Mesenchymal stem cell (in vitro differentiated cells and primary cell): ENCODE measurements at regions not wholly inside any gene's neighbourhood (a gene's known extent, or its start where the extent isn't known, plus 50 kb on each side); places are given as distances from the start of the nearest gene placed in this dataset.

Experiments
- DNase-seq: peaks from one replicate; pipeline ENCODE4 v3.0.0-alpha.2; 2013
- H2AFZ ChIP-seq: one replicate; pipeline ENCODE4 v1.6.1; 2013; ENCODE audit warnings: low read depth, mild to moderate bottlenecking, control low read depth, inconsistent platforms, low read length, moderate library complexity
- H2AK5ac ChIP-seq: 2 replicates; pipeline ENCODE4 v1.6.1; 2013; ENCODE audit warnings: low read length, moderate library complexity, mild to moderate bottlenecking, inconsistent platforms; ENCODE audit not compliant: severe bottlenecking
- H2BK120ac ChIP-seq: one replicate; pipeline ENCODE4 v1.6.1; 2013; ENCODE audit warnings: low read depth, mild to moderate bottlenecking, inconsistent platforms, low read length, moderate library complexity
- H2BK12ac ChIP-seq, 2 experiments: one replicate each; pipeline ENCODE4 v1.6.1; 2013; ENCODE audit warnings: inconsistent platforms in 2 of 2, low read length in 2 of 2, mild to moderate bottlenecking in 2 of 2, moderate library complexity in 2 of 2, control low read depth in 1 of 2
- H2BK15ac ChIP-seq: one replicate; pipeline ENCODE4 v1.6.1; 2013; ENCODE audit warnings: mild to moderate bottlenecking, low read depth, inconsistent platforms; ENCODE audit not compliant: poor library complexity, severe bottlenecking
- H2BK5ac ChIP-seq: 2 replicates; pipeline ENCODE4 v1.6.1; 2013; ENCODE audit warnings: low read depth, mild to moderate bottlenecking, low read length, control low read depth, inconsistent platforms; ENCODE audit not compliant: poor library complexity, severe bottlenecking
- H3K14ac ChIP-seq, 2 experiments: one replicate each; pipeline ENCODE4 v1.6.1; 2013; ENCODE audit warnings: inconsistent platforms in 2 of 2, low read length in 2 of 2, control low read depth in 1 of 2, mild to moderate bottlenecking in 1 of 2, moderate library complexity in 1 of 2
- H3K18ac ChIP-seq, 2 experiments: one replicate each; pipeline ENCODE4 v1.6.1; 2013; ENCODE audit warnings: inconsistent platforms in 2 of 2, low read length in 2 of 2, control low read depth in 1 of 2, low read depth in 1 of 2, mild to moderate bottlenecking in 1 of 2
- H3K23ac ChIP-seq, 2 experiments: one replicate each; pipeline ENCODE4 v1.6.1; 2013; ENCODE audit warnings: inconsistent platforms in 2 of 2, low read length in 2 of 2, mild to moderate bottlenecking in 2 of 2, moderate library complexity in 2 of 2, control low read depth in 1 of 2
- H3K27ac ChIP-seq: 2 replicates; pipeline ENCODE4 v1.5.1; 2013; ENCODE audit warnings: mild to moderate bottlenecking, moderate library complexity, low read length, control low read depth, inconsistent platforms; ENCODE audit not compliant: poor library complexity, severe bottlenecking
- H3K27me3 ChIP-seq, 2 experiments: 2 replicates each; pipeline versions ENCODE4 v1.6.1 to v1.7.0; 2013; ENCODE audit warnings: low read length in 2 of 2, mild to moderate bottlenecking in 2 of 2, moderate library complexity in 2 of 2, control low read depth in 1 of 2, inconsistent platforms in 1 of 2; ENCODE audit not compliant: control insufficient read depth in 1 of 2, insufficient read depth in 1 of 2
- H3K36me3 ChIP-seq, 2 experiments: 2 replicates each; pipeline versions ENCODE4 v1.6.1 to v1.7.0; 2013; ENCODE audit warnings: low read length in 2 of 2, control low read depth in 1 of 2, inconsistent platforms in 1 of 2, low read depth in 1 of 2, mild to moderate bottlenecking in 1 of 2; ENCODE audit not compliant: insufficient read depth in 2 of 2, control insufficient read depth in 1 of 2
- H3K4ac ChIP-seq, 2 experiments: one replicate each; pipeline ENCODE4 v1.6.1; 2013; ENCODE audit warnings: inconsistent platforms in 2 of 2, low read length in 2 of 2, mild to moderate bottlenecking in 2 of 2, moderate library complexity in 2 of 2, control low read depth in 1 of 2, low read depth in 1 of 2
- H3K4me1 ChIP-seq: 2 replicates; pipeline ENCODE4 v1.6.1; 2013; ENCODE audit warnings: low read depth, low read length, control low read depth; ENCODE audit not compliant: control insufficient read depth, insufficient read depth
- H3K4me2 ChIP-seq: 2 replicates; pipeline ENCODE4 v1.6.1; 2013; ENCODE audit warnings: low read length, mild to moderate bottlenecking, inconsistent platforms; ENCODE audit not compliant: poor library complexity, severe bottlenecking
- H3K4me3 ChIP-seq, 2 experiments: 2 replicates each; pipeline versions ENCODE4 v1.5.1 to v1.7.0; 2013; ENCODE audit warnings: low read length in 2 of 2, mild to moderate bottlenecking in 2 of 2, control low read depth in 1 of 2, low read depth in 1 of 2; ENCODE audit not compliant: insufficient read depth in 1 of 2
- H3K79me1 ChIP-seq: replicated peaks from 2 replicates; pipeline ENCODE4 v1.6.1; 2013; ENCODE audit warnings: mild to moderate bottlenecking, control low read depth, low read length, inconsistent platforms; ENCODE audit not compliant: poor library complexity, severe bottlenecking
- H3K9ac ChIP-seq: 2 replicates; pipeline ENCODE4 v1.7.0; 2013; ENCODE audit warnings: mild to moderate bottlenecking, low read length, moderate library complexity
- H3K9me3 ChIP-seq: 2 replicates; pipeline ENCODE4 v1.7.0; 2013; ENCODE audit warnings: mild to moderate bottlenecking, low read length; ENCODE audit not compliant: control insufficient read depth
- H4K8ac ChIP-seq: one replicate; pipeline ENCODE4 v1.6.1; 2013; ENCODE audit warnings: inconsistent platforms, mild to moderate bottlenecking, low read length, moderate library complexity
- H4K91ac ChIP-seq: one replicate; pipeline ENCODE4 v1.6.1; 2013; ENCODE audit warnings: mild to moderate bottlenecking, low read length, inconsistent platforms
- WGBS: methylation state at CpG from one replicate; pipeline ENCODE4 v1.1.7; 2013; ENCODE audit warnings: mixed read lengths; 5-methylcytosine and 5-hydroxymethylcytosine counted together

GRCh38 chr6:85797993-85798392 is 155.3 kb upstream of the SYNCRIP start:
- no peaks in the 10 kb centered on the region for H3K27me3 ChIP-seq
- no peak overlapping the region for H2AK5ac ChIP-seq
- H3K79me1 ChIP-seq: no peaks in the 10 kb centered on the region
- H3K18ac ChIP-seq: no peak overlapping the region
- WGBS: 94% methylated on average over 2 of the region's 2 CpGs
- no peak overlapping the region for H3K4ac ChIP-seq
- H3K4me1 ChIP-seq: no peaks in the 10 kb centered on the region
- no peak overlapping the region for H4K8ac ChIP-seq
- H2BK5ac ChIP-seq: no peak overlapping the region
- H3K4me3 ChIP-seq: no peak overlapping the region
- no peaks in the 10 kb centered on the region for H3K36me3 ChIP-seq
- H4K91ac ChIP-seq: no peak overlapping the region
- H3K23ac ChIP-seq: no peak overlapping the region
- no peak overlapping the region for H3K4me2 ChIP-seq
- no peak overlapping the region for H3K27ac ChIP-seq
- no peaks in the 10 kb centered on the region for H3K9me3 ChIP-seq
- no peak overlapping the region for H3K9ac ChIP-seq
- H2BK120ac ChIP-seq: no peak overlapping the region
- no peak overlapping the region for H2BK12ac ChIP-seq
- H3K14ac ChIP-seq: no peak overlapping the region
- H2BK15ac ChIP-seq: no peak overlapping the region
- no peak overlapping the region for H2AFZ ChIP-seq
- DNase-seq: no peak

GRCh38 chr6:85795945-85796344 is 153.3 kb upstream of the SYNCRIP start:
- H2BK12ac ChIP-seq: no peak overlapping the region

GRCh38 chr6:85792254-85792653 is 149.6 kb upstream of the SYNCRIP start:
- no peak overlapping the region for H2AFZ ChIP-seq
- 73% methylated on average over 1 of the region's 1 CpG for WGBS
- no peak overlapping the region for H4K8ac ChIP-seq
- H3K36me3 ChIP-seq: no peaks in the 10 kb centered on the region
- no peak for DNase-seq
- no peak overlapping the region for H3K27ac ChIP-seq
- H2BK5ac ChIP-seq: no peak overlapping the region
- no peak overlapping the region for H3K23ac ChIP-seq
- H3K4me2 ChIP-seq: no peak overlapping the region
- H4K91ac ChIP-seq: no peak overlapping the region
- H3K4me3 ChIP-seq: no peak overlapping the region
- H3K9me3 ChIP-seq: peaks cover 8% of the 10 kb centered on the region
- no peaks in the 10 kb centered on the region for H3K79me1 ChIP-seq
- no peak overlapping the region for H3K4ac ChIP-seq
- no peak overlapping the region for H2BK15ac ChIP-seq
- no peaks in the 10 kb centered on the region for H3K27me3 ChIP-seq
- H2AK5ac ChIP-seq: no peak overlapping the region
- no peak overlapping the region for H3K18ac ChIP-seq
- no peak overlapping the region for H3K9ac ChIP-seq
- H3K14ac ChIP-seq: no peak overlapping the region
- no peaks in the 10 kb centered on the region for H3K4me1 ChIP-seq
- no peak overlapping the region for H2BK120ac ChIP-seq
- no peak overlapping the region for H2BK12ac ChIP-seq

More at GRCh38 chr6:85795945-85796344, 153.3 kb upstream of the SYNCRIP start:
- Histone ChIP-seq H3K9ac (no peak overlapping the region), H3K14ac (no peak overlapping the region), H3K27me3 (no peaks in the 10 kb centered on the region), H3K9me3 (no peaks in the 10 kb centered on the region), H3K27ac (no peak overlapping the region), H3K36me3 (no peaks in the 10 kb centered on the region), H2BK15ac (no peak overlapping the region), H2AFZ (no peak overlapping the region), H2AK5ac (no peak overlapping the region), H3K4me2 (no peak overlapping the region), H4K8ac (no peak overlapping the region), H3K18ac (no peak overlapping the region), H2BK120ac (no peak overlapping the region), H4K91ac (no peak overlapping the region), H3K23ac (no peak overlapping the region), H3K4ac (no peak overlapping the region), H3K4me3 (no peak overlapping the region), H2BK5ac (no peak overlapping the region), H3K4me1 (no peaks in the 10 kb centered on the region), H3K79me1 (no peaks in the 10 kb centered on the region)
- DNase-seq: no peak

- H3K23ac ChIP-seq: no peak overlapping the region
Observed at GRCh38 chr6:85775883-85776282, 133.2 kb upstream of the SYNCRIP start.

More at GRCh38 chr6:85775883-85776282, 133.2 kb upstream of the SYNCRIP start:
- H2BK5ac ChIP-seq: no peak overlapping the region
- no peak overlapping the region for H2AFZ ChIP-seq
- no peak for DNase-seq
- no peaks in the 10 kb centered on the region for H3K79me1 ChIP-seq
- H3K27ac ChIP-seq: no peak overlapping the region
- H3K9ac ChIP-seq: no peak overlapping the region
- H2AK5ac ChIP-seq: no peak overlapping the region
- H3K27me3 ChIP-seq: no peaks in the 10 kb centered on the region
- WGBS: 67% methylated on average over 4 of the region's 4 CpGs
- H3K36me3 ChIP-seq: no peaks in the 10 kb centered on the region
- H2BK15ac ChIP-seq: no peak overlapping the region
- no peak overlapping the region for H3K4me3 ChIP-seq
- no peak overlapping the region for H3K14ac ChIP-seq
- H4K8ac ChIP-seq: no peak overlapping the region
- peaks cover 13% of the 10 kb centered on the region for H3K9me3 ChIP-seq
- no peak overlapping the region for H3K18ac ChIP-seq
- H2BK120ac ChIP-seq: no peak overlapping the region
- H3K4ac ChIP-seq: no peak overlapping the region
- H4K91ac ChIP-seq: no peak overlapping the region
- H2BK12ac ChIP-seq: no peak overlapping the region
- no peaks in the 10 kb centered on the region for H3K4me1 ChIP-seq
- H3K4me2 ChIP-seq: no peak overlapping the region
